Left lung (tissue), 4 donors: ENCODE measurements at regions not wholly inside any gene's neighbourhood (a gene's known extent, or its start where the extent isn't known, plus 50 kb on each side); places are given as distances from the start of the nearest gene placed in this dataset.

ENCODE experiments used
- ATAC-seq: fragments of 200-7000 bp; cut with Tn5 transposase; one replicate; pipeline ENCODE4 v1.9.1; 2020; ENCODE audit warnings: moderate library complexity
- DNase-seq, 4 donors: peaks; one replicate each; pipeline ENCODE4 v3.0.0-alpha.2; 2013 to 2020
- H3K27ac ChIP-seq, 2 donors: fragments of 200-600 bp; sonication (generic) in 1 of 2; one replicate each; pipeline versions ENCODE4 v1.5.0 to v1.8.0; 2020 to 2021
- H3K27me3 ChIP-seq, 2 donors: fragments of 200-600 bp; sonication (generic) in 1 of 2; one replicate each; pipeline versions ENCODE4 v1.5.0 to v1.8.0; 2020 to 2021
- H3K36me3 ChIP-seq, 2 donors: fragments of 200-600 bp; sonication (generic) in 1 of 2; one replicate each; pipeline versions ENCODE4 v1.5.0 to v1.8.0; 2020 to 2021
- H3K4me1 ChIP-seq, 2 donors: fragments of 200-600 bp; one replicate each; pipeline ENCODE4 v1.8.0; 2021
- H3K4me3 ChIP-seq, 2 donors: fragments of 200-600 bp; sonication (generic) in 1 of 2; one replicate each; pipeline versions ENCODE4 v1.5.0 to v1.8.0; 2020 to 2021; ENCODE audit warnings: mild to moderate bottlenecking in 1 of 2
- H3K9me3 ChIP-seq, 2 donors: fragments of 200-600 bp; sonication (generic) in 1 of 2; one replicate each; pipeline versions ENCODE4 v1.5.0 to v1.8.0; 2020 to 2021
- CTCF ChIP-seq, 2 donors: fragments of 200-600 bp; sonication (generic) in 1 of 2; IDR thresholded peaks; one replicate each; pipeline versions ENCODE4 v1.5.0 to v1.8.0; 2021; ENCODE audit warnings: antibody characterized with exemption in 2 of 2
- intact Hi-C, 2 donors: fragments of 100-400 bp; cut with DNase I; formaldehyde crosslinking; loops; one replicate each; pipeline versions ENCODE4 v1.11.2 to v1.14.2; 2022
- donor health status: DM: no; HTN: yes; CAD: no.
- donor health status: DM: no; HTN: no; CAD: no.

GRCh38 chr5:164362835-164363234 is 857.4 kb downstream of the MAT2B start:
- intact Hi-C loops: no loop called here
- Histone ChIP-seq H3K4me1 (no peaks in the 10 kb centered on the region), H3K9me3 (no peaks in the 10 kb centered on the region), H3K27ac (no peak overlapping the region), H3K4me3 (no peak overlapping the region), H3K36me3 (no peaks in the 10 kb centered on the region), H3K27me3 (no peaks in the 10 kb centered on the region)
- DNase-seq: no peak
- TF ChIP-seq CTCF (IDR thresholded peaks at IDR 0.05): no peak
- no peak for ATAC-seq

- no peaks in the 10 kb centered on the region for H3K27me3 ChIP-seq
Measured at GRCh38 chr5:164364237-164365208, 859.1 kb downstream of the MAT2B start.

GRCh38 chr5:164370841-164371240 is 865.4 kb downstream of the MAT2B start:
- intact Hi-C loops: no loop called here
- Histone ChIP-seq H3K4me3 (no peak overlapping the region), H3K27ac (no peak overlapping the region), H3K36me3 (no peaks in the 10 kb centered on the region), H3K4me1 (no peaks in the 10 kb centered on the region), H3K9me3 (peaks cover 0 to 4% of the 10 kb centered on the region in 2 donors), H3K27me3 (no peaks in the 10 kb centered on the region)
- DNase-seq: no peak
- no peak for TF ChIP-seq CTCF (IDR thresholded peaks at IDR 0.05)
- ATAC-seq: no peak

More at GRCh38 chr5:164364237-164365208, 859.1 kb downstream of the MAT2B start:
- H3K9me3 ChIP-seq: peaks cover 0 to 4% of the 10 kb centered on the region in 2 donors
- H3K36me3 ChIP-seq: no peaks in the 10 kb centered on the region
- no peak overlapping the region for H3K27ac ChIP-seq
- TF ChIP-seq CTCF (IDR thresholded peaks at IDR 0.05): no peak
- DNase-seq: no peak
- intact Hi-C loops: no loop called here
- ATAC-seq: no peak
- no peak overlapping the region for H3K4me3 ChIP-seq
- H3K4me1 ChIP-seq: no peaks in the 10 kb centered on the region

GRCh38 chr5:164372892-164373291 is 867.5 kb downstream of the MAT2B start:
- intact Hi-C loops: no loop called here

More at GRCh38 chr5:164372892-164373291, 867.5 kb downstream of the MAT2B start:
- Histone ChIP-seq H3K9me3 (peaks cover 0 to 4% of the 10 kb centered on the region in 2 donors), H3K27me3 (no peaks in the 10 kb centered on the region), H3K4me3 (no peak overlapping the region), H3K4me1 (no peaks in the 10 kb centered on the region), H3K36me3 (no peaks in the 10 kb centered on the region), H3K27ac (no peak overlapping the region)
- no peak for DNase-seq
- no peak for TF ChIP-seq CTCF (IDR thresholded peaks at IDR 0.05)
- no peak for ATAC-seq
